K562 (cell line): ENCODE measurements at regions not wholly inside any gene's neighbourhood (a gene's known extent, or its start where the extent isn't known, plus 50 kb on each side); places are given as distances from the start of the nearest gene placed in this dataset.

ENCODE experiments used
- ATAC-seq: fragments of 200-7000 bp; cut with Tn5 transposase; 3 replicates; pipeline ENCODE4 v1.9.1; 2020; ENCODE audit warnings: moderate library complexity
- BruUV-seq: library from RNA; stranded (reverse); fragments of 400-500 nt; replicated peaks from 2 replicates; lab custom pipeline; 2021; lab: Mats Ljungman, UMichigan
- CTCF ChIA-PET: fragments of 300-600 bp; formaldehyde crosslinking; extraction: SDS; loops from one replicate; lab custom pipeline; 2021; ENCODE audit warnings: low intra/inter-chr PET ratio; lab: Yijun Ruan, JAX
- POLR2A ChIA-PET: fragments of 300-600, 350-650 bp; sonication (Branson Sonifier 250); formaldehyde crosslinking; extraction: SDS; loops from one replicate; lab custom pipeline; 2021; ENCODE audit warnings: antibody characterized with exemption, inconsistent platforms; lab: Yijun Ruan, JAX
- DNase-seq, 4 experiments: peaks; one replicate each; pipeline versions ENCODE4 v3.0.0 to v3.0.0-alpha.2; 2011 to 2018; ENCODE audit warnings: low spot score in 3 of 4, mixed read lengths in 3 of 4; ENCODE audit errors: extremely low read depth in 1 of 4
- FAIRE-seq: peaks from 2 replicates; lab custom pipeline; 2011; peaks lifted over from hg19 to GRCh38; lab: Jason Lieb, UNC
- H2AFZ ChIP-seq: 2 replicates; pipeline ENCODE4 v1.6.0; 2011; ENCODE audit warnings: low read depth, low read length, control low read depth, inconsistent platforms
- H3K27ac ChIP-seq: fragments of 200-600 bp; 3 replicates; pipeline ENCODE4 v1.8.0; 2011; ENCODE audit warnings: low read depth, mild to moderate bottlenecking, control low read depth, inconsistent platforms, low read length, moderate library complexity, mixed read lengths; ENCODE audit errors: extremely low read depth
- H3K27me3 ChIP-seq, 2 experiments: fragments of 300-600 bp in 1 of 2; 2 replicates in 1 of 2; 3 replicates in 1 of 2; pipeline versions ENCODE4 v1.6.0 to v1.8.0; 2011; ENCODE audit warnings: inconsistent platforms in 2 of 2, low read length in 2 of 2, mild to moderate bottlenecking in 1 of 2, mixed read lengths in 1 of 2, moderate library complexity in 1 of 2; ENCODE audit not compliant: control insufficient read depth in 2 of 2, insufficient read depth in 2 of 2
- H3K36me3 ChIP-seq: fragments of 300-600 bp; 3 replicates; pipeline ENCODE4 v1.8.0; 2011; ENCODE audit warnings: mild to moderate bottlenecking, low read length, inconsistent platforms; ENCODE audit not compliant: control insufficient read depth, insufficient read depth
- H3K4me1 ChIP-seq, 2 experiments: fragments of 200-600 bp in 1 of 2; replicated peaks in 1 of 2; 2 replicates in 1 of 2; 3 replicates in 1 of 2; pipeline versions ENCODE4 v1.5.1 to v1.8.0; 2011; ENCODE audit warnings: inconsistent platforms in 2 of 2, low read length in 2 of 2, mild to moderate bottlenecking in 1 of 2, mixed read lengths in 1 of 2, moderate library complexity in 1 of 2; ENCODE audit not compliant: control insufficient read depth in 2 of 2, insufficient read depth in 2 of 2
- H3K4me2 ChIP-seq: 2 replicates; pipeline ENCODE4 v1.6.1; 2011; ENCODE audit warnings: low read length, control low read depth, inconsistent platforms, mixed read lengths; ENCODE audit not compliant: insufficient read depth
- H3K4me3 ChIP-seq: fragments of 200-600 bp; sonication (generic), shearing (Covaris generic); 2 replicates; pipeline ENCODE4 v1.5.1; 2016; ENCODE audit warnings: control low read depth, inconsistent platforms
- H3K79me2 ChIP-seq: fragments of 200-600 bp; 3 replicates; pipeline ENCODE4 v1.8.0; 2011; ENCODE audit warnings: low read length, inconsistent platforms; ENCODE audit not compliant: control insufficient read depth, insufficient read depth
- H3K9ac ChIP-seq, 2 experiments: 2 replicates each; pipeline versions ENCODE4 v1.6.0 to v1.6.1; 2011; ENCODE audit warnings: low read depth in 2 of 2, low read length in 2 of 2, control low read depth in 1 of 2, inconsistent platforms in 1 of 2, mild to moderate bottlenecking in 1 of 2, mixed read lengths in 1 of 2; ENCODE audit not compliant: insufficient read depth in 1 of 2
- H3K9me1 ChIP-seq: one replicate; pipeline ENCODE4 v1.6.0; 2011; ENCODE audit warnings: inconsistent platforms, mild to moderate bottlenecking, low read length, moderate library complexity; ENCODE audit not compliant: control insufficient read depth, insufficient read depth
- H3K9me3 ChIP-seq: replicated peaks from 2 replicates; pipeline ENCODE4 v1.5.1; 2011; ENCODE audit warnings: low read depth, low read length, inconsistent platforms; ENCODE audit not compliant: control insufficient read depth, insufficient read depth
- H4K20me1 ChIP-seq: replicated peaks from 2 replicates; pipeline ENCODE4 v1.6.1; 2011; ENCODE audit warnings: low read length, inconsistent platforms, mixed read lengths; ENCODE audit not compliant: control insufficient read depth, insufficient read depth
- DACH1 ChIP-seq: fragments of 450-650 bp; IDR thresholded peaks from 2 replicates; pipeline ENCODE4 v1.6.1; 2018; ENCODE audit not compliant: partially characterized antibody
- GABPB1 ChIP-seq: sonication (generic); formaldehyde crosslinking; IDR thresholded peaks from 2 replicates; pipeline ENCODE4 v1.8.0; 2022; ENCODE audit warnings: mild to moderate bottlenecking, missing genetic modification reagents
- SIX5 ChIP-seq, 2 experiments: IDR thresholded peaks; 2 replicates each; pipeline ENCODE4 v1.6.1; 2011; ENCODE audit warnings: low read length in 2 of 2, borderline replicate concordance in 1 of 2, low read depth in 1 of 2, mild to moderate bottlenecking in 1 of 2, moderate library complexity in 1 of 2; ENCODE audit not compliant: insufficient read depth in 1 of 2
- SMAD4 ChIP-seq: fragments of 250-450 bp; sonication (Bioruptor Pico); conservative IDR thresholded peaks from 2 replicates; pipeline ENCODE4 v1.8.0; 2021; ENCODE audit warnings: inconsistent platforms, mild to moderate bottlenecking, moderate library complexity
- THRAP3 ChIP-seq: fragments of 450-650 bp; IDR thresholded peaks from 2 replicates; pipeline ENCODE4 v1.6.1; 2016; ENCODE audit warnings: mild to moderate bottlenecking, inconsistent platforms, borderline replicate concordance
- ZNF134 ChIP-seq: fragments of 250-450 bp; sonication (Bioruptor Pico); conservative IDR thresholded peaks from 2 replicates; pipeline ENCODE4 v1.4.0; 2020
- ZNF274 ChIP-seq: IDR thresholded peaks from 2 replicates; pipeline ENCODE4 v1.6.1; 2011; ENCODE audit warnings: low read depth, mild to moderate bottlenecking, low read length, moderate library complexity, borderline replicate concordance
- WGBS: fragments of 100-300 bp; shearing (Covaris generic); methylation state at CpG from one replicate; pipeline ENCODE4 v1.1.6; 2016; ENCODE audit warnings: low coverage, mixed read lengths; ENCODE audit not compliant: insufficient coverage; ENCODE audit errors: missing lambda C conversion rate; 5-methylcytosine and 5-hydroxymethylcytosine counted together
- in situ Hi-C: fragments of 300-500 bp; cut with MboI; formaldehyde crosslinking; loops from 4 replicates; pipeline ENCODE4 v1.15.0; 2018; ENCODE audit warnings: inconsistent platforms, mixed read lengths
- intact Hi-C: fragments of 100-400 bp; cut with micrococcal nuclease; formaldehyde crosslinking; loops from 2 replicates; pipeline ENCODE4 v1.14.2; 2022
- TF ChIP-seq, protein P1 (sequence below): sonication (generic); formaldehyde crosslinking; IDR thresholded peaks from 2 replicates; pipeline ENCODE4 v1.8.1; 2023; ENCODE audit warnings: mild to moderate bottlenecking, missing genetic modification reagents, moderate library complexity
- TF ChIP-seq, protein P2 (sequence below): sonication (generic); formaldehyde crosslinking; IDR thresholded peaks from 2 replicates; pipeline ENCODE4 v1.8.0; 2022; ENCODE audit warnings: mild to moderate bottlenecking, missing genetic modification reagents
- TF ChIP-seq, protein P3 (sequence below): sonication (generic); formaldehyde crosslinking; IDR thresholded peaks from 2 replicates; pipeline ENCODE4 v1.8.0; 2022; ENCODE audit warnings: mild to moderate bottlenecking, missing genetic modification reagents
- TF ChIP-seq, protein P4 (sequence below): fragments of 450-650 bp; IDR thresholded peaks from 2 replicates; pipeline ENCODE4 v1.6.1; 2016; ENCODE audit warnings: low read depth, mild to moderate bottlenecking, moderate library complexity

DNA sequence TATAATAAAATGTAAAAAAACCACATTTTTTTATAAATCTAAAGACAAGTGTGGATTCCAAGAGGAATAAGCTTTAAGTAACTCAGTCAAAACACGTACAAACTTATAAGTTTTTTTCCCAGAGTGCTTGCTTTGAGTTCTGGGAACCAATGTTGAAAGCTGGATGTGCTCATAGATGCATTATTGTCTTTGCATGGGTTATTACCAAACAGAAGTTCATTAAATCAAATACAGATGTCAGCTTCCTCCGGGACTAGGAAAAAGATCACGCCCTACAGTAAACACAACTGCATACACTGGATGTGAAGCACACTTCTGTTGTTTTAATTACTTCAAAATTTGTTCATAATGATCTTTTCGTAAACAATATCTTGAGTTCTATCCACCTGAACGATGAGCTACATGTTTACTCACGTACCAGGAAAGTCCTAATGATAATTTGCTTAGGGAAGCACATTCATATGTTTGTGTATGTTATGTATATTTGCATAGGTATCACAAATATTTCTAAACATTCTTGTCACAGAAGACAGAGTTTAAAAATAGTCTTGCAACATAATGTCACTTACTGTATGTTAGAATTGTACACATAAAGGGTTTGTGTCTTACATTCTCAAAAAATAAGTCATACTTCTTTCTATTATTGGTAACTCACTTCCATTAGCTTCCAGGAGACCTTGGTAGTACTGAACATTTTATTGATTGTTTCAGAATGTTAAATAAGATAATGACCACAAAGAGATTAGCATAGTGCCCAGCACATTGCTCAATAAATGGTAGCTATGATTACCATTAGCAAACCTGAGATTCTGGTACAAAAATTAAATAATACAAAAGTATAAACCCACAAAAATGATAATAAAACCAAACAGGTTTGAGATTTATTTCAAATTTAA lies 427.4 kb downstream of the CETN3 start:
- ChIA-PET POLR2A (no interaction called here), CTCF (no interaction called here)
- no peak for TF ChIP-seq DACH1
- no peak for TF ChIP-seq THRAP3
- no peak for TF ChIP-seq SIX5 (IDR thresholded peaks at IDR 0.05; ENCODE audit: borderline replicate concordance in 1 of 2, insufficient read depth in 1 of 2, low read depth in 1 of 2, low read length in 2 of 2)
- TF ChIP-seq SMAD4: no peak
- TF ChIP-seq ZNF274: no peak
- TF ChIP-seq, protein P1, sequence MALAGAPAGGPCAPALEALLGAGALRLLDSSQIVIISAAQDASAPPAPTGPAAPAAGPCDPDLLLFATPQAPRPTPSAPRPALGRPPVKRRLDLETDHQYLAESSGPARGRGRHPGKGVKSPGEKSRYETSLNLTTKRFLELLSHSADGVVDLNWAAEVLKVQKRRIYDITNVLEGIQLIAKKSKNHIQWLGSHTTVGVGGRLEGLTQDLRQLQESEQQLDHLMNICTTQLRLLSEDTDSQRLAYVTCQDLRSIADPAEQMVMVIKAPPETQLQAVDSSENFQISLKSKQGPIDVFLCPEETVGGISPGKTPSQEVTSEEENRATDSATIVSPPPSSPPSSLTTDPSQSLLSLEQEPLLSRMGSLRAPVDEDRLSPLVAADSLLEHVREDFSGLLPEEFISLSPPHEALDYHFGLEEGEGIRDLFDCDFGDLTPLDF (CRISPR knock-in tag): no peak
- TF ChIP-seq, protein P2, sequence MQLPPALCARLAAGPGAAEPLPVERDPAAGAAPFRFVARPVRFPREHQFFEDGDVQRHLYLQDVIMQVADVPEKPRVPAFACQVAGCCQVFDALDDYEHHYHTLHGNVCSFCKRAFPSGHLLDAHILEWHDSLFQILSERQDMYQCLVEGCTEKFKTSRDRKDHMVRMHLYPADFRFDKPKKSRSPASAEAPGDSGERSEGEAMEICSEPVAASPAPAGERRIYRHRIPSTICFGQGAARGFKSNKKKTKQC (CRISPR knock-in tag): no peak
- no peak for TF ChIP-seq GABPB1
- TF ChIP-seq, protein P3, sequence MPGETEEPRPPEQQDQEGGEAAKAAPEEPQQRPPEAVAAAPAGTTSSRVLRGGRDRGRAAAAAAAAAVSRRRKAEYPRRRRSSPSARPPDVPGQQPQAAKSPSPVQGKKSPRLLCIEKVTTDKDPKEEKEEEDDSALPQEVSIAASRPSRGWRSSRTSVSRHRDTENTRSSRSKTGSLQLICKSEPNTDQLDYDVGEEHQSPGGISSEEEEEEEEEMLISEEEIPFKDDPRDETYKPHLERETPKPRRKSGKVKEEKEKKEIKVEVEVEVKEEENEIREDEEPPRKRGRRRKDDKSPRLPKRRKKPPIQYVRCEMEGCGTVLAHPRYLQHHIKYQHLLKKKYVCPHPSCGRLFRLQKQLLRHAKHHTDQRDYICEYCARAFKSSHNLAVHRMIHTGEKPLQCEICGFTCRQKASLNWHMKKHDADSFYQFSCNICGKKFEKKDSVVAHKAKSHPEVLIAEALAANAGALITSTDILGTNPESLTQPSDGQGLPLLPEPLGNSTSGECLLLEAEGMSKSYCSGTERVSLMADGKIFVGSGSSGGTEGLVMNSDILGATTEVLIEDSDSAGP: no peak
- TF ChIP-seq, protein P4, sequence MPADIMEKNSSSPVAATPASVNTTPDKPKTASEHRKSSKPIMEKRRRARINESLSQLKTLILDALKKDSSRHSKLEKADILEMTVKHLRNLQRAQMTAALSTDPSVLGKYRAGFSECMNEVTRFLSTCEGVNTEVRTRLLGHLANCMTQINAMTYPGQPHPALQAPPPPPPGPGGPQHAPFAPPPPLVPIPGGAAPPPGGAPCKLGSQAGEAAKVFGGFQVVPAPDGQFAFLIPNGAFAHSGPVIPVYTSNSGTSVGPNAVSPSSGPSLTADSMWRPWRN: no peak
- no peak for TF ChIP-seq ZNF134 (CRISPR knock-in tag)

More for the DNA sequence above, 427.4 kb downstream of the CETN3 start:
- DNase-seq (no peak), ATAC-seq (no peak), FAIRE-seq (no peak)
- no peaks in the 10 kb centered on the region for H3K27me3 ChIP-seq
- no peak overlapping the region for H3K4me2 ChIP-seq
- H3K4me3 ChIP-seq: no peak overlapping the region
- BruUV-seq: no TSS peak
- no peaks in the 10 kb centered on the region for H4K20me1 ChIP-seq
- H3K9me3 ChIP-seq: no peaks in the 10 kb centered on the region
- WGBS: under 1% methylated on average over 6 of the region's 6 CpGs
- no peaks in the 10 kb centered on the region for H3K4me1 ChIP-seq
- no peak overlapping the region for H3K9ac ChIP-seq
- no peaks in the 10 kb centered on the region for H3K9me1 ChIP-seq
- H3K27ac ChIP-seq: no peak overlapping the region
- no peaks in the 10 kb centered on the region for H3K79me2 ChIP-seq
- no peak overlapping the region for H2AFZ ChIP-seq
- intact Hi-C loops: no loop called here
- no peaks in the 10 kb centered on the region for H3K36me3 ChIP-seq
- in situ Hi-C loops: no loop called here
